Type B pancreatic cell (in vitro differentiated cells): ENCODE measurements at regions not wholly inside any gene's neighbourhood (a gene's known extent, or its start where the extent isn't known, plus 50 kb on each side); places are given as distances from the start of the nearest gene placed in this dataset.

Experiments used
- DNase-seq: peaks from one replicate; pipeline ENCODE4 v3.0.0; 2021; ENCODE audit warnings: mixed read lengths; ENCODE audit not compliant: unreplicated experiment; ENCODE audit errors: extremely low spot score
- H3K27ac Mint-ChIP-seq: 2 replicates; pipeline ENCODE4 v1.8.0; 2021; ENCODE audit warnings: mild to moderate bottlenecking, mixed read lengths
- H3K27me3 Mint-ChIP-seq: 2 replicates; pipeline ENCODE4 v1.8.0; 2021; ENCODE audit warnings: mixed read lengths
- H3K36me3 Mint-ChIP-seq: 2 replicates; pipeline ENCODE4 v1.8.0; 2021; ENCODE audit warnings: mixed read lengths
- H3K4me1 Mint-ChIP-seq: one replicate; pipeline ENCODE4 v1.8.0; 2021; ENCODE audit warnings: mixed read lengths; ENCODE audit not compliant: unreplicated experiment
- H3K4me3 Mint-ChIP-seq: 2 replicates; pipeline ENCODE4 v1.8.0; 2021; ENCODE audit warnings: mild to moderate bottlenecking, mixed read lengths
- H3K9me3 Mint-ChIP-seq: 2 replicates; pipeline ENCODE4 v1.8.0; 2021; ENCODE audit warnings: mixed read lengths
- TF ChIP-seq, protein P1 (sequence below): fragments of 200-600 bp; sonication (generic); conservative IDR thresholded peaks from 2 replicates; pipeline ENCODE4 v1.5.0; 2021; ENCODE audit warnings: antibody characterized with exemption, mild to moderate bottlenecking

- no peak overlapping the region for H3K27ac Mint-ChIP-seq
- TF ChIP-seq, protein P1, sequence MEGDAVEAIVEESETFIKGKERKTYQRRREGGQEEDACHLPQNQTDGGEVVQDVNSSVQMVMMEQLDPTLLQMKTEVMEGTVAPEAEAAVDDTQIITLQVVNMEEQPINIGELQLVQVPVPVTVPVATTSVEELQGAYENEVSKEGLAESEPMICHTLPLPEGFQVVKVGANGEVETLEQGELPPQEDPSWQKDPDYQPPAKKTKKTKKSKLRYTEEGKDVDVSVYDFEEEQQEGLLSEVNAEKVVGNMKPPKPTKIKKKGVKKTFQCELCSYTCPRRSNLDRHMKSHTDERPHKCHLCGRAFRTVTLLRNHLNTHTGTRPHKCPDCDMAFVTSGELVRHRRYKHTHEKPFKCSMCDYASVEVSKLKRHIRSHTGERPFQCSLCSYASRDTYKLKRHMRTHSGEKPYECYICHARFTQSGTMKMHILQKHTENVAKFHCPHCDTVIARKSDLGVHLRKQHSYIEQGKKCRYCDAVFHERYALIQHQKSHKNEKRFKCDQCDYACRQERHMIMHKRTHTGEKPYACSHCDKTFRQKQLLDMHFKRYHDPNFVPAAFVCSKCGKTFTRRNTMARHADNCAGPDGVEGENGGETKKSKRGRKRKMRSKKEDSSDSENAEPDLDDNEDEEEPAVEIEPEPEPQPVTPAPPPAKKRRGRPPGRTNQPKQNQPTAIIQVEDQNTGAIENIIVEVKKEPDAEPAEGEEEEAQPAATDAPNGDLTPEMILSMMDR: no peak
- H3K36me3 Mint-ChIP-seq: no peaks in the 10 kb centered on the region
- no peaks in the 10 kb centered on the region for H3K9me3 Mint-ChIP-seq
- no peak overlapping the region for H3K4me3 Mint-ChIP-seq
- no peaks in the 10 kb centered on the region for H3K27me3 Mint-ChIP-seq
- H3K4me1 Mint-ChIP-seq: peaks cover 6% of the 10 kb centered on the region
- DNase-seq: no peak
These were observed 936.1 kb upstream of the WWC1 start for GRCh38 chr5:167355346-167355745.

GRCh38 chr5:167356374-167356773 is 935.1 kb upstream of the WWC1 start:
- H3K9me3 Mint-ChIP-seq: no peaks in the 10 kb centered on the region
- H3K4me1 Mint-ChIP-seq: peaks cover 6% of the 10 kb centered on the region
- no peak overlapping the region for H3K27ac Mint-ChIP-seq
- H3K4me3 Mint-ChIP-seq: no peak overlapping the region
- H3K27me3 Mint-ChIP-seq: no peaks in the 10 kb centered on the region
- TF ChIP-seq, protein P1: no peak
- H3K36me3 Mint-ChIP-seq: no peaks in the 10 kb centered on the region
- DNase-seq: no peak

GRCh38 chr5:167358868-167359492 is 932.5 kb upstream of the WWC1 start:
- no peak overlapping the region for H3K27ac Mint-ChIP-seq

GRCh38 chr5:167361795-167362194 is 929.6 kb upstream of the WWC1 start:
- no peak overlapping the region for H3K27ac Mint-ChIP-seq
- peaks cover 4% of the 10 kb centered on the region for H3K9me3 Mint-ChIP-seq
- no peak overlapping the region for H3K4me3 Mint-ChIP-seq
- no peaks in the 10 kb centered on the region for H3K36me3 Mint-ChIP-seq
- TF ChIP-seq, protein P1: no peak
- peaks cover 4% of the 10 kb centered on the region for H3K4me1 Mint-ChIP-seq
- H3K27me3 Mint-ChIP-seq: no peaks in the 10 kb centered on the region
- no peak for DNase-seq

More at GRCh38 chr5:167358868-167359492, 932.5 kb upstream of the WWC1 start:
- Mint-ChIP-seq H3K4me1 (peaks cover 10% of the 10 kb centered on the region), H3K36me3 (no peaks in the 10 kb centered on the region), H3K9me3 (no peaks in the 10 kb centered on the region), H3K27me3 (no peaks in the 10 kb centered on the region), H3K4me3 (no peak overlapping the region)
- TF ChIP-seq, protein P1: no peak
- no peak for DNase-seq

DNA sequence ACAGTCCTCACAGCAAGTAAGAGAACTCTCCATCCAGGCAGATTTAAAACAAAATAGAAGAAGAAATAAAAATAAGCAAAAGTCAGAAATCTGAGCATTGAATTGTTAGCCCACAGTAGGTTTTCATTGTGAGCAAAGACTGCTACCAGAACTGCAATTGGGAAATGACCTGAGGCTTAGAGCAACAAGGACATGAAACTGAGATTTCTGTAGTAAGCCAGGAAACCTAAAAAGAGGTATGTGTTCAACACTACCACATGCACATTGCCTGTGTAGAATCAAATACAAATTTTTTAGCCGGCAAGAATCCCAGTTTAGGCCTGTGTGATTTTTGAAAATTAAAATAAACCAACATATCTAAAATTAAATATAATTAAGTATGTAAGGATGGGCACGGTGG is 928.4 kb upstream of the WWC1 start:
- DNase-seq: no peak
- peaks cover 4% of the 10 kb centered on the region for H3K9me3 Mint-ChIP-seq
- no peak overlapping the region for H3K27ac Mint-ChIP-seq
- no peaks in the 10 kb centered on the region for H3K27me3 Mint-ChIP-seq
- no peaks in the 10 kb centered on the region for H3K36me3 Mint-ChIP-seq
- peaks cover 4% of the 10 kb centered on the region for H3K4me1 Mint-ChIP-seq
- TF ChIP-seq, protein P1: no peak
- no peak overlapping the region for H3K4me3 Mint-ChIP-seq

- TF ChIP-seq, protein P1: no peak
- H3K36me3 Mint-ChIP-seq: no peaks in the 10 kb centered on the region
- DNase-seq: no peak
- H3K4me1 Mint-ChIP-seq: peaks cover 8% of the 10 kb centered on the region
- H3K27ac Mint-ChIP-seq: no peak overlapping the region
- H3K27me3 Mint-ChIP-seq: peaks cover 31% of the 10 kb centered on the region
- H3K4me3 Mint-ChIP-seq: no peak overlapping the region
- no peaks in the 10 kb centered on the region for H3K9me3 Mint-ChIP-seq
These were observed 916.3 kb upstream of the WWC1 start for GRCh38 chr5:167375125-167375524.
